Amniotic stem cell (primary cell): ENCODE measurements at regions not wholly inside any gene's neighbourhood (a gene's known extent, or its start where the extent isn't known, plus 50 kb on each side); places are given as distances from the start of the nearest gene placed in this dataset.

Experiments used
- DNase-seq: peaks from one replicate; lab custom pipeline; 2025; lab: John Stamatoyannopoulos, UW

- DNase-seq, result no peak
Observed at GRCh38 chr15:46416544-46416943, 781.7 kb downstream of the SQOR start.

- DNase-seq, result no peak
Observed at GRCh38 chr15:46420990-46421389, 786.2 kb downstream of the SQOR start.

GRCh38 chr15:46441294-46442062, 806.6 kb downstream of the SQOR start:
- DNase-seq, result no peak

GRCh38 chr15:46442184-46442583, 807.4 kb downstream of the SQOR start:
- DNase-seq, result no peak

GRCh38 chr15:46442901-46443590, 808.2 kb downstream of the SQOR start:
- no peak for DNase-seq

- no peak for DNase-seq
Observed at GRCh38 chr15:46450112-46450809, 815.4 kb downstream of the SQOR start.

- no peak for DNase-seq
Observed at GRCh38 chr15:46450810-46451182, 816.0 kb downstream of the SQOR start.

- no peak for DNase-seq
Observed at GRCh38 chr15:46452297-46452820, 817.5 kb downstream of the SQOR start.

- DNase-seq, result no peak
Observed at GRCh38 chr15:46456456-46456855, 821.6 kb downstream of the SQOR start.

- DNase-seq, result no peak
Observed at GRCh38 chr15:46460431-46461094, 825.7 kb downstream of the SQOR start.

GRCh38 chr15:46461416-46461815, 826.6 kb downstream of the SQOR start:
- no peak for DNase-seq

GRCh38 chr15:46467041-46467440, 832.2 kb downstream of the SQOR start:
- no peak for DNase-seq

- DNase-seq, result no peak
Observed at GRCh38 chr15:46471096-46471495, 836.3 kb downstream of the SQOR start.

GRCh38 chr15:46489276-46489675, 854.4 kb downstream of the SQOR start:
- DNase-seq, result no peak

GRCh38 chr15:46496491-46497115, 861.8 kb downstream of the SQOR start:
- DNase-seq, result no peak

- DNase-seq, result no peak
Observed at GRCh38 chr15:46502667-46503066, 867.8 kb downstream of the SQOR start.

GRCh38 chr15:46518381-46518780, 883.6 kb downstream of the SQOR start:
- DNase-seq, result no peak

- no peak for DNase-seq
Observed at GRCh38 chr15:46523701-46524100, 888.9 kb downstream of the SQOR start.

GRCh38 chr15:46525984-46526725, 891.3 kb downstream of the SQOR start:
- no peak for DNase-seq

GRCh38 chr15:46526726-46527110, 891.9 kb downstream of the SQOR start:
- DNase-seq, result no peak

GRCh38 chr15:46543626-46544025, 908.8 kb downstream of the SQOR start:
- no peak for DNase-seq
